NAMALWA (cell line): ENCODE measurements at regions not wholly inside any gene's neighbourhood (a gene's known extent, or its start where the extent isn't known, plus 50 kb on each side); places are given as distances from the start of the nearest gene placed in this dataset.

ENCODE experiments used
- DNase-seq: peaks from one replicate; pipeline ENCODE4 v3.0.0-alpha.2; 2015; ENCODE audit warnings: low spot score

DNA sequence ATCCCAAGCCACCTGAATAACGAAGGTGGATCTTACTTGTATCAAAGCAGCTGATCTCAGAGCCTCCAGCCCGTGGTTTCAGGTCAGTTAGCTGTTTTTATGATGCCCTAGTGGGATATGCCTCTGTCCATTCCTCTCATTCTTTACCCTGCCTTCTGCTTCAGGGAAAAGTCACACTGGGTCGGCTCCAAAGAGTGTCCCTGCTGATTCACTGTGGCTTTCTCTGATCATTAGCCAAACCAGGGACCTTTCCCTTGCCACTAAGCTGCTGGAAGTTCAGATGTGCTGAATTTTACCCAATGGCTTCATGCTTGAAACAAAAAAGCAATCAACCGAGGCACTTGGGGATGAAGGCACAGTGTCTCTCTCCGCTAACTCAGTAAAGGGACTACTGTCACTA lies 170.2 kb upstream of the SALL1 start:
- no peak for DNase-seq

DNA sequence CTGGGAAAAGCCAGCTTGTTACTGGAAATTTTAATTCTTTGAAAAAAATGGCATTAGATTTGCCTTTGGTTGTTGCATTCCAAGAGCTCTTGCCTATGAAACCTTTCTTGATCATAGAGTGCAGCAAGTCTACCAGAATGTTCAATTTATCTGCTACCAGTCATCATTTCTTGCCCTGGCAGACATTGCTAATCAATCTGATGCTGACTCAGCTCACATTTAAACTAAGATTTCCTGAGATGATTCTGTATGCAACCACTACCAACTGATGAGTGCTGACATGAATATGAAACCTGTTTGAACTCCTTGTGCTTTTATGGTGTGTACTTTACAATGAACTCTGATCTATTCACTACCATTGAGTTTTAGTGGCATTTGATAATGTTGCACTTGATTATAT lies 166.5 kb upstream of the SALL1 start:
- no peak for DNase-seq

DNA sequence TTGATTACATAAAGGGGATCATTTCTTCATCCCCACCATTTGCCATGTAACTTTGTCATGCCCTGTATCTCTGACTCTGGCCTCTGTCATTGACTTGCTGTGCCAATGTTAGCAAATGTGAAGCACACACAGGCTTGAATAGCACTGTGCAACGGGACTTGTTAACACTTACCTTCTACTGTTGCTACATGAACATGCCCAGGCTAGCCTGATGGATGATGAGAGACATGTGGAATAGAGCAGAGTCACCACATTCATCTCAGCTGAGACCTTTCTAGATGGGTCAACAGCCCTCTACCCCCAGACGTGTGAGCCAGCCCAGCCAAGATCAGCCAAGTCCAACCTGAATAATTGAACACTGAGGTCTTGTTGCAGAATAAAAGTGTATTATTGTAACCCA lies 162.1 kb upstream of the SALL1 start:
- no peak for DNase-seq

DNA sequence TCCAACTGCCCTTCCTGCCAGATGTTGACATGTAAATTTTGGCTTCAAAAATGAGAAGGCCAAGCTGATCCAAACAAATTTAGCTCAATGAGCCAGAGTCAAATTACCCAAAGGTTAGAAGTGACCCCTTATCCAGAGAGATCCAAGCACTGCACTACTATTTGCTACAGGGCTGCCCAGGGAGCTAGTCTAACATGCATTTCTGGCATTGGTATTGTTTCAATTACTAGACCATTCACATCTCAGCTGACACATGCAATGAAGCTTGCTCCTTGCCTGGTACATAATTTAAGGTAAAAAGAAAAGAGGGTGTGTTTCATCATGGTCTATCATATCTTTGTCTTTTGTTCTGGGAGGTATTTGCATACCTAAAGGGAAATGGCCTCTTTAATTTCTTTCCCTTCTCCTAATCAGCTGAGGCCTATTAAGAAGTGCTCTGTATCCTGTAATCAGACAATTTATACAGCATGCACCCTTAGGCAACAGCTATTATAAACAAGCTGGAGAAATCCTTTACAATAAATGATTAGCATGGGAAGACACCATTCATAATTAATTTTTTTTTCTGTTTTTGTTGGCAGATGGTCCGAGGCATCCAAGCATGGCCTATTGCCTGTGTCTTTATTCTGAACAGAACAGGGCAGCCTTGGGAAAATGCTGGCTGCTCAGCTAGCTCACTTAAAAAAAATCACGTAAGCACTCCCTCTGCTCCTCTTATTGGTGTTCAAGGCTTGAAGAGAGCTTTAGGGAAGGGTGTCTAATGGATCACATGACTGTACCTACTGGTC lies 161.5 kb upstream of the SALL1 start:
- no peak for DNase-seq

DNA sequence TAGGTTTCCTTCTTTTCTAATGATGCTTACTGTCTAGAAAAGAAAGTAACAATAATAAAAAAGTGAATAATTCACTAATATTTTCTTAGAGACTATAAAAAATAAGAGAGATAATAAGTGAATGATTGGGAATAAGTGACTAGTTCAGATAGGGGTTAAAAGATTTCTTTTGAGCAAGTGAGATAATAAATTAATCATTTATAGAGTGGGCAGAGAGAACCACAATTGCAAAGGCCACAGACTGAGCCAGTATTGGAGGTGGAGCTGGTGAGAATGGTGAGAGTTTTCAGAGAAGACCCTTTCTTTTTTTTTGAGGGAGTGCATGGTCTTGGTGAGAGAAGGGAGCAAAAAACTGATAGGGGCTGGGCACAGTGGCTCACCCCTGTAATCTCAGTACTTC lies 159.1 kb upstream of the SALL1 start:
- no peak for DNase-seq

DNA sequence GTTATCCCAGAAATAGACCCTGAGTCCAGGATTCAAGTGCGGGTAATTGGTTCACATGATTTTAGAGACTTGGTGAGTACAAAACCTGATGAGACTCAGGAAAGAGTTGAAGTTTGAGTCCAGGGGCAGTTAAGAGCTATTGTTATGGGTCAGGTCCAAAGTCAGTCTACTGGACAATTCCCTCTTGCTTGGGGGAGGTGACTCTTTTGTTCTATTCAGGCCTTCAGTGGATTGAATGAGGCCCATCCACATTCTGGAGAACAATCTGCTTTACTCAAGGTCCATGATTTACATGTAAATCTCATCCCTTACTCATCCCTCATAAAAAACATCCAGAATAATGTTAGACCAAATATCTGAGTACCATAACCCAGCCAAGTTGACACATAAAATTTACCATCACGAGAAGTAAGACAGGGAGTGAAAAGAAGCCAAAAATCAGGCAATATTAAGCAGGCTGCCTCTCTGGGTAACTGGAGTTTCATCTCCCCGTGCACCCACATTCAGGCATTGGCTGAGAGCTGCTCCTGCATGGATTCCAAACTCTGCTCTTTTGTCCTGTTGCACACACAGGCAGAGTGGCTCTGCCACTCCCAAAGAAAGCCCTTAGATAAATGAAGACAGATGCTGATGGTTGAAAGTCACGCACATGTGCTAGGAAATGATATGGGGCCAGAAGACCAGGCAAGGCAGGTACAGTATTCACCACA lies 156.0 kb upstream of the SALL1 start:
- DNase-seq = no peak

DNA sequence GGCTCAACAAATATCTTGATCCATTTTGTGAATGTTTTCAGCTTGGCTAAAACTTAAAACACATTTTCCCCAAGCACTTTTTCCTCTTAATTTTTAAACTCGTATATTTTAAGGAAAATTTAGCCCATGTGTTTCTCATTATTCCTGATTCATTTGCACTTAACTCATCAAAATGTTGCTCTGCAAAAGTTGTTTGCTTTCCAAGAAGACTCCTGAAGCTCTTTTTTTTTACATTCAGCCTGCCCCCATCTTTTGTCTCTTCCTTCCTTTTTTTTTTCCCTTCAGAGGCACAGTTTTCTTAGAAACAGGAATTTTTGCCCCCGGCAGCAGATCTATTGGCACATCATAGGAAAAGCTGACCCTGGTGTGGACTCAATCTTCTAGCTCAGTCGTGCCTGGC lies 155.0 kb upstream of the SALL1 start:
- no peak for DNase-seq

DNA sequence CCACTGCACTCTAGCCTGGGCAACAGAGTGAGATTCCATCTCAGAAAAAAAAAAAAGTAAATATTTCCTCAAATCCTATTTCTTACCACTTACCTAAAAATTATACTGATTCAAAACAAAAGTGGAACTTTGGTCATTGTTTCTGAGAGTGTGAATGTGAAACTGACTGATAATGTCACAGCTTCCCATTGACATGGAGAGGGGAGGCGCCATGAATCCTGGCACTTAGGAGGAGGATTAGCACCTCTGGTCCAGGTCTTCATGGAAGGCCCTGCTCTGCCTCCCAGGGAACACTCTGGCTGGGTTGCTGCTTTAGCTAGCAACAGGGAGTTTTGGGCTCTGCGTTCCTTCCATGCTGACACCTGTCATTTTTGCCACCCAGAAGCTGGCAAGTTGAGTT lies 154.3 kb upstream of the SALL1 start:
- DNase-seq = no peak

DNA sequence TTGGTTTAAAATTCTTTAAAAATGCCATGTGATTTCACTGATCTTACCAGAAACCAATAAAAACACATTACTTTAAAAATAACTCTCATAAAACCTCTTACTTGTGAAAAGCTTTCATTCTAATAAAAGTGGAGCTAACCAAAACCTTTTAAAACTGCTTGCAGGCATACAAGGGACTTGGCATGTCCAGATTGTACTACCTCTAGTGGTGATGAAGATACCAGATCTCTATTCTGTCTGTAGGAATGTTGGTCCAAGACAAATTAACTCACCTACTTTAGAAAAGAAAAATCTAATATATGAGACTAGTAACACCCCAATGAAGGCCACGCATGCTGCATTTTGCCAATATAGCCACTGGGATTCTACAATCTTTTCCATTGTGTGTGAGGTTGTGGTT lies 151.0 kb upstream of the SALL1 start:
- DNase-seq = no peak

DNA sequence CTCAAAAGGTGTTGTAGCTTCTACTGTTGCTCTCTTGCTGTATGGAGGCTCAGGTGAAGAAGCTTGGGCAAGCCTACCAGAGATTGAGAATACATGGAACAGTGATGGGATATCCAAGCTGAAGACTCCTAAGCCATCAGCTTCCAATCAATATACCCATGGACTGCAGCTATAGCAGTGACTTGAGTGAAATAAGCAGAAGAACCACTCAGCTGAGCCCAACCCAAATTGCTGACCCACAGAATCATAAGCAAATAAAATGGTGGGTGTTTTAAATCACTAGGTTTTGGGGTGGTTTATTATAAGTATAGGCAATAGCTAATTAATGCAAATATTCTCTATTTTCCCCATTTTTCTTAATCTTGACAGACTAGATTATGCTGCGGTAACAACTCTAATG lies 147.7 kb upstream of the SALL1 start:
- no peak for DNase-seq

DNA sequence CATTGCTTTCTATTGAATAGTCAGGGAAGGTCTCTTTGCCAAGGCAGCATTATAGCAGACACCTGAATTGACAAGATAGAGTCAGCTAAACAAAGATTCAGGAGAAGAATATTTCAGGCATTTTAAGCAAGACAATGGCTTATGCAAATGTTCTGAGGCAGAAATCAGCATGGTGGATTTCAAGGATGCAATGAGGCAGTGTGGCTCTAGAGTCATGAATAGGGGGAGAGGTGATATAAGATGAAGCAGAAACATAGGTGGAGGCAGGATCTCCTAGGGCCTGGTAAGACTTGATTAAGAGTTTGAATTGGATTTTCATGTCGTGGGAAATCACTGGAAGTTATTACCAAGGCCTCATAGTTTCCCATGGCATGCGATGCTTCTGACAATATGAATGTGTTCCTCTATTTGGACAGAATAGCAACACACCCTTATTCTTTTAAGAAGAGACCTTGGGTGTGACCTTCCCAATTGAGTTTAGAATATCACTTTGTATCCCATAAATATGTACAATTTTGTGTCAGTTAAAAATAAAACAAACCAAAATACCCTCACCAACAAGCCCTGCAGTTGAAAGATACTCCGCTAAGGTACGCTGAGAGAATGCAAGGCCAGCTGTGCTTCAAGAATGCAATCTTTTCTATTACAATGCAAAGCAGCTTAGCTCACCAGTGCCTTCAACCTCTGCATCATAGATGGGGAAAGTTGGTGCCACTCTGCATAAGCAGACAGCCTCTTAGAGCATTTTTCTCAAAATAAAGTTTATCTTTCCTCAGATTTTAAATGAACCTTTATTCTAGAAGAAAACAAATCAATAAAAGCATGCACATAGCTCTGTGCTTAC lies 139.6 kb upstream of the SALL1 start:
- DNase-seq = no peak

DNA sequence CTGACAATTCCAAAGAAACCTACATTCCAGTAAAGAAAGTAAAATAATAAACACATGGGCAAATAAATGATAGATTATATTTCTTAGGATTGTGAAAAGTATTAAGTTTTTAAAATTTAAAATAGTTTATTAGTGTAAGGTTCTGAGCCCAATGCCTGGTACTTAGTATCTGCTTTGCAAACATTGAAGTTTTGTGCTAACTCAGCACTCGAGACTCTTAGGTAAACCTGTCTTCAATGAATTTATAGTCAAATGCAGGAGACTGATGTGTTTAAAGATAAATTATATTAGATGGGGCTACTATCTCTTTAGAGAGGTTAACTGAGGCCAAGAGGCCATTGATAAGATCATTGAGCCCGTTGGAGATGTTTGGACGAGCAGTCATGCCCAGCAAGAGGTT lies 138.3 kb upstream of the SALL1 start:
- no peak for DNase-seq

DNA sequence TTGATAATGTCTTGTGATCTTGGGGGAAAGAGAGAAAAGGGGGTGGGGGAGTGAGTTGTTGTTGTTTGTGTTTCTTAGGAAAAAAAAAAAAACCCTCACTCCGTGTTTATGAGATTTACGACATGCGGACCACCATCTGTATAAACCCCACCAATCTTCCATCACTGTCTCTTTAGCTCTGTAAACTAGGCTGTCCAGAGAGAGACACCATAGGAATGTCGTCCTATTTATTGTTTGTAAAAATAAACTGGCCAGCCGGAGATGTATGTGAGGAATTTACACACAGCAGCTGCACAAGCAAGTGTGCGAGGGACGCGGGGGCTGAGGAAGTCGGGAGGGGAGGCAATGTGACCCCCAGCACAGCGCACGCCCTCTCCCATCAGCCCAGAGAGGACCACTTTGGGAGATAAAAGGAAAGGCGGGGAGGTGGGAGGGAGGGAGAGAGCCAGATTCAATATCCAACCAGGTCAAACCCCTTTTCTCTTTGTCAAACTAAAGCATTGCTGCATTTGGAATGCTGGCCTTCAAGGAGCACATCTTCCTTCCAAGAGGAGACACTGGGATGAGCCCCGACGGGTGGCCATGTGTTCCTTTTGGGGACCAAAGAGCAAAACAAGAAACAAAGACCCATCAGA lies 136.2 kb upstream of the SALL1 start:
- DNase-seq = no peak

DNA sequence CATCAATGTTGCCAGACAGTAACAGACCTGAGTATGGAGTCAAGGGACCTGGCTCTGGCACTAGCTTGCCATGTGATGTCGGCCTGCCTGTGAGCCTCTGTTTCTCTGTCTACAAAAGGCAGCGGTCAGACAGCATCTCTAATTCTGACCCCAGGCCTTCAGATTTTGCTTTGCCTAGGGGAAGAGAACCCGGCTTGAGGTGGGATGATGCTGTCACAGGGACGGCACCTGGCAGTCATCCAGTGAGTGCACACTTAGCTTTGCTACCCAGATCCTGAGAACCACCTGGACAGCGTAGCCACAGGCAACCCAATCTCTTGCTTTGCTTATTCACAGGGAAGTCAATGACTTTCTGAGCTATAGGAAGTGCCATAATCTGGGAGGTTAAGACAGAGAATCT lies 135.2 kb upstream of the SALL1 start:
- no peak for DNase-seq

DNA sequence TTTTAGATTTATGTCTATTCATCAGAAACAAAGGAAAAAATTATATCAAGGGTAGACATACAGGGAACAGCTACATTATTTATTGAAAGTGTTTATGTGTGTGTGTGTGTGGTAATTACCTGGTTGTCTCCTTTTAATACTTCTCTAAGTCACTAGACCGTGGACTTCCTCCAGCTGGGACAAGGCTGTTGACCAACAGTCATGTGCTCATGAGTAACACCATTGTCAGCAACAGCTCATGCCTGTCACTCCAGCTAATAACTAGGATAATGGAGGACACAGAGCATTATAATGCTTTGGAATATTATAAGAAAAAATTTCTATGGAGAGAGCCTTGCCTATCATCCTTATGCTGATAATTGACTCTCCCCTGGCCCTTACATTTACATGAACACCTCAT lies 125.3 kb upstream of the SALL1 start:
- DNase-seq = no peak

DNA sequence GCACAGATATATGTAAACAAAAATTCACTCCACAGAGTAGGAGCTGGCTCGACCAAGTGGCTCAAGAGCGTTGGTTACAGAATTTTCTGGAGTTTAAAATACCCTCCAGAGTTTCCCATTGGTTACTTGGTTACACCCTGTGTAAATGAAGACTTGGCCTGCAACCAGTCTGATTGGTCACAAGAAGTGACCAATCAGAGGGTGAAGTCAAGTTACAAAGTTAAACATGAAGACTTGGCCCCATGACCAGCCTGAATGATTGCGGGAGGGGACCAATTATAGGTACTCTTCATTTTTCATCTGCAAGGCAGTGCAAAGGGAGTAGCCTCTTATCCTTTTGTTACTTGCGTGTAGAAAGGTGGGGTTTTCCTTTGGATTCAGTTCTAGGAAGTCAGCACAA lies 121.3 kb upstream of the SALL1 start:
- DNase-seq = no peak

DNA sequence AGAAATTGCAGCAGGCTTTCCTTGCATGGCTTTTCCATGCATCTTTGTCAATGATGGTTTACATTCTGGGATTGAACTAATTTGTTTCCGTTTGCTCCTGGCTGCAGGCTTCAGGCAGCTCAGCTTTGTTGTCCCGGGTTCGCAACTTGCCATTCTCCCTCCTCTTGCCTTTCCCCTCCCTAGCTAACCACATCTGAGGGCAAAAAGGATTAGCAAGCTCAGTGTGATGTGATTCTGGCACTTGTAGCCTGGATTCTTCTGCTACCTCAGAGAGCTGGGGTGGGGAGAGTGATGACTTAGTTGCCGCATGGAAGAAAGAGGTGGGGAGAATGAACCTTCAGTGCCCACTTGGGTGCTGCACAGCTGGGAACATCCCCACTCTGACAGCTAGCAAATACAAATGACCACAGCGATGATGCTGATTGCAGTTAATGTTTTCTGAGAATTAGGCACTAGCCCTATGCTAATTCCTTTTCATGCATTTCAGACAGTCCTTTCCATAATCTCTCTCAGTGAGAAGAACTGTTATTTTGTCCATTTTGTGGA lies 120.2 kb upstream of the SALL1 start:
- DNase-seq = no peak

DNA sequence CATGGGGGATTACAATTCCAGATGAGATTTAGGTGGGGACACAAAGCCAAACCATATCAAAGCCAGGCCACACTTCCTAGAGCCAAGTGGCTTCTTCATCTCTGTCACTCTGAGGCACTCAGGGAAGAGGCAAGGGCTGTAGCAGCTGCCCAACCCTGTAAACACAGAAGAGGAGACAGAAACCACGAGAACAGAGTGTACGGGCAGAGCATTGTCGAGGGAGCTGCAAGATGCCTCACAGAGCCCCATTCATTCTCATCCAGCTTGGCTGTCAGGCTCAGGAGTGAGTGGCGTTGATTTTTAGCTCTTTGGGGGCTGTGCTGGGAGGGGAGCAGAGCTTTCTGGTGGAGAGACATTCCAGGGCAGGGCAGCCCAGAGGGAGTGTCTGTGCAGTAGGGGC lies 117.2 kb upstream of the SALL1 start:
- DNase-seq = no peak

DNA sequence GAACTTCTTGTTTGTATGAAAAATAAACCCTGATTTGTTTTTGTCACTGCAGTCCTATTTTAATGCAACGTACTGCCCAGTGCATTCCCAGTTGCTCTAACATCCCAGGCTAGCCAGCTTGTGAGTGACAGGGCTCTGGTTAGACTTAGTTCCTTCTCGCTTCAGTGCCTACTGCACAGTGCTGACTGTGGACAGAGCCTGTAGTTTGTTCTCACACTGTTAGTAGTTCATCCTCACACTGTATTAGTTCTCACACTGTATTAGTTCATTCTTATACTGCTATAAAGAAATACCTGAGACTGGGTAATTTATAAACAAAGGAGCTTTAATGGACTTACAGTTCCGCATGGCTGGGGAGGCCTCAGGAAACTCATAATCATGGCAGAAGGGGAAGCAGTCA lies 116.6 kb upstream of the SALL1 start:
- DNase-seq = no peak

DNA sequence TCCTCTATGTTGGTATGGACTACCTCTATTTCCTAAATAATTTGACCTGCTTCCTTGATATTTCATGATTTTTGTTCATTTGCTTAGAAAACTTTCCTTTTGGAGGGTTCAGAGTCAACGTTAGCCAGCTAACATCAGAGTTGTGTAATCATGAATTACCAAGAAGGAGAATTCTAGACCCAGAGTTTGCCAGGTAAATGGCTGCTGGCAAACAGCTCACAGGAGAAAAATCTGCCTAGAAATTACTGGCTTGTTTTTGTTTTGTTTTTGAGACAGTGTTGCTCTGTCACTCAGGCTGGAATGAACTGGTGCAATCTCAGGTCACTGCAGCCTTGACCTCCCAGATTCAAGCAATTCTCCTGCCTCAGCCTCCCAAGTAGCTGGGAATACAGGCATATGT lies 111.4 kb upstream of the SALL1 start:
- no peak for DNase-seq

DNA sequence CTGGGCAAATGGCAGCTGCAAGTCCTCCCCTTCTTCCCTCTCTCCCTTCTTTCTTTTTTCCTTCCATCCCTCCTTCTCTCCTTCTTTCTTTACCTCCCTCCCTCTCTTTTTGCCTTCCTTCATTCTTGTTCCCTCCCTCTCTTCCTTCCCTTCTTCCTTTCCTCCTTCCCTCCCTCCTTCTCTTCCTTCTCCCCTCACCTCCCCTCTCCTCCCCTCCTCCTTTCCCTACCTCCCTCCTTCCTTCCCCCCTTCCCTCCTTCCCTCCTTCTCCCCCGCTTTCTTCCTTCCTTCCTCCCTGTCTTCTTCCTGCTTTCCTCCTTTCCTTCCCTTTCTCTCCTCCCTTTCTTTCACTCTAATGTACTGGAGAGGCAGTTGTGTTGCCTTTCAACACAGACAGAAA lies 110.8 kb upstream of the SALL1 start:
- no peak for DNase-seq

DNA sequence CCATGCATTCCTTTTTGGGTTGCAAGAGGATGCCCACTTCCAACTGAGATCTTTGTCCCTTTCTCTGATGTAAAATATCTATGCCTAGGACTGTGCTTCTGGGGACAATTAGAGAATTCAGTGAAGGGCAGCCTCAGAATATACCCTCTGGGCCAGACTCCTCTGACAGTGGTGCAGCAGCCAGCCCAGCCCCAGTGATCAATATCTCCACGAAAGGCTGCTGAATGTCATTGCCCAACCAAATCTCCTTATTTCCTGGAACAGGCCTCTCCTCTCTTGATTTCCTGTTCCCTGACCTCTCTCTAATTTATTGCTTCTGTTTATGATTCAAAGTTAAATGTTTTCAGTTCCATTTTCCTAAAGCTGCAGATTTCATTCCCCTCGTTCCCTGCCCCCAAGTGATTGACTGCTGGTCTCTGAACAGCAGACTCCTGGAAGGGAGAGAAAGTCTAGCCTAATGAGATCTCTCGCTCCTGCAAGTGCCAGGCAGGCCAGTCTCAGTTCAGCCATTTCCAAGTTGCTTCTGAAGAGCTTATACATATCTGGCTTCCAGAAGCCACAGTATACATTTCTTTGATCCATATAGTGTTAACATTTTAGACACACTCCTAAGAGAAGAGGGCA lies 104.4 kb upstream of the SALL1 start:
- no peak for DNase-seq
